ENCODE measurements at regions not wholly inside any gene's neighbourhood (a gene's known extent, or its start where the extent isn't known, plus 50 kb on each side); places are given as distances from the start of the nearest gene placed in this dataset.

GRCh38 chr3:193897288-193897687, 238.7 kb upstream of the HES1 start:
- no peak for TF ChIP-seq CTCF (IDR thresholded peaks at IDR 0.05)
- no peak for TF ChIP-seq POLR2A (IDR thresholded peaks at IDR 0.05)
